ENCODE measurements at regions not wholly inside any gene's neighbourhood (a gene's known extent, or its start where the extent isn't known, plus 50 kb on each side); places are given as distances from the start of the nearest gene placed in this dataset.

GRCh38 chr13:111568290-111568689, 247.8 kb downstream of the TEX29 start:
- H3K9me1 ChIP-seq (ENCODE audit: control insufficient read depth, extremely low read depth, insufficient read depth, low read length): no peaks in the 10 kb centered on the region
- no peaks in the 10 kb centered on the region for H3K79me2 ChIP-seq (ENCODE audit: control insufficient read depth, insufficient read depth, low read length)
- H3K9me3 ChIP-seq (ENCODE audit: control insufficient read depth, low read depth, low read length): peaks cover 9% of the 10 kb centered on the region
- no peak overlapping the region for H3K27ac ChIP-seq (ENCODE audit: control insufficient read depth, insufficient read depth, low read length)
- no peaks in the 10 kb centered on the region for H3K4me1 ChIP-seq (ENCODE audit: control insufficient read depth, extremely low read depth, insufficient read depth, low read length)
- H3K36me3 ChIP-seq (ENCODE audit: control insufficient read depth in 2 of 2, extremely low read depth in 1 of 2, insufficient read depth in 2 of 2, low read length in 2 of 2): no peaks in the 10 kb centered on the region
- no peaks in the 10 kb centered on the region for H3K27me3 ChIP-seq (ENCODE audit: control insufficient read depth, extremely low read depth, insufficient read depth, low read length)
- DNase-seq (ENCODE audit: low read depth, low spot score): no peak
- H3K4me2 ChIP-seq (ENCODE audit: control insufficient read depth, extremely low read depth, insufficient read depth, low read depth, low read length): no peak overlapping the region
- FAIRE-seq: no peak
- no peaks in the 10 kb centered on the region for H4K20me1 ChIP-seq (ENCODE audit: control insufficient read depth, extremely low read depth, insufficient read depth, low read length)
- H2AFZ ChIP-seq (ENCODE audit: control insufficient read depth, low read length): no peak overlapping the region
- dilution Hi-C loops (cut with MboI; ENCODE audit: extremely low pct_ligation_motif_present, low sequenced_read_pairs): no loop called here
- no peak for TF ChIP-seq CTCF (optimal IDR thresholded peaks at IDR 0.05 in 1 of 3, IDR thresholded peaks at IDR 0.05 in 1 of 3, conservative IDR thresholded peaks at IDR 0.05 in 1 of 3; ENCODE audit: extremely low read depth in 1 of 3, insufficient read depth in 2 of 3, low read length in 3 of 3)
- no peak for TF ChIP-seq EZH2 (IDR thresholded peaks at IDR 0.05; ENCODE audit: low read length)
- no peak overlapping the region for H3K4me3 ChIP-seq (ENCODE audit: control insufficient read depth in 2 of 3, extremely low read depth in 1 of 3, insufficient read depth in 2 of 3, low read depth in 1 of 3, low read length in 3 of 3)
- no peak overlapping the region for H3K9ac ChIP-seq (ENCODE audit: control insufficient read depth, extremely low read depth, insufficient read depth, low read length)

DNA sequence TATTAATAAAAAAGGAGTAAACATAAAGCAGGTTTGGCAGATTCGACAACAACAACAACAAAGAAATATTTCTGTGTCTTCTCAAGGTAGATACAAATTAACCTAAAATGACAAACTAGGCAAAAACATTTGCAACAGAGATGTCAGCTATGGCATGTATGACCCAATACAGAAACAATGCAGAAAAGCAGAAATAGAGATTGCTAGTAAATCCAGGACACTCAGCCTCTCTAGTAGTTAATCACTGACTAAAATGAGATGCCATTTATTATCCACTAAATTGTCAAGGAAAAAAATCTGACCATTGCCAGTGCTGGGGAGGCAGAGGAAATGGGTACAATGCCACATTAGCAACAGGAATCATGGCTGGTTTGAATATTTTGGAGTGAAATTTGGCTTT, 250.5 kb downstream of the TEX29 start:
- no peak overlapping the region for H3K4me2 ChIP-seq (ENCODE audit: control insufficient read depth, extremely low read depth, insufficient read depth, low read depth, low read length)
- dilution Hi-C loops (cut with MboI; ENCODE audit: extremely low pct_ligation_motif_present, low sequenced_read_pairs): no loop called here
- H3K9me3 ChIP-seq (ENCODE audit: control insufficient read depth, low read depth, low read length): peaks cover 9% of the 10 kb centered on the region
- no peaks in the 10 kb centered on the region for H3K36me3 ChIP-seq (ENCODE audit: control insufficient read depth in 2 of 2, extremely low read depth in 1 of 2, insufficient read depth in 2 of 2, low read length in 2 of 2)
- TF ChIP-seq EZH2 (IDR thresholded peaks at IDR 0.05; ENCODE audit: low read length) (no peak), CTCF (optimal IDR thresholded peaks at IDR 0.05 in 1 of 3, IDR thresholded peaks at IDR 0.05 in 1 of 3, conservative IDR thresholded peaks at IDR 0.05 in 1 of 3; ENCODE audit: extremely low read depth in 1 of 3, insufficient read depth in 2 of 3, low read length in 3 of 3) (no peak)
- no peak overlapping the region for H3K27ac ChIP-seq (ENCODE audit: control insufficient read depth, insufficient read depth, low read length)
- H3K4me3 ChIP-seq (ENCODE audit: control insufficient read depth in 2 of 3, extremely low read depth in 1 of 3, insufficient read depth in 2 of 3, low read depth in 1 of 3, low read length in 3 of 3): no peak overlapping the region
- no peak overlapping the region for H2AFZ ChIP-seq (ENCODE audit: control insufficient read depth, low read length)
- DNase-seq (ENCODE audit: low read depth, low spot score) (no peak), FAIRE-seq (no peak)
- H3K9me1 ChIP-seq (ENCODE audit: control insufficient read depth, extremely low read depth, insufficient read depth, low read length): no peaks in the 10 kb centered on the region
- H3K9ac ChIP-seq (ENCODE audit: control insufficient read depth, extremely low read depth, insufficient read depth, low read length): no peak overlapping the region
- H3K79me2 ChIP-seq (ENCODE audit: control insufficient read depth, insufficient read depth, low read length): no peaks in the 10 kb centered on the region
- no peaks in the 10 kb centered on the region for H4K20me1 ChIP-seq (ENCODE audit: control insufficient read depth, extremely low read depth, insufficient read depth, low read length)
- no peaks in the 10 kb centered on the region for H3K27me3 ChIP-seq (ENCODE audit: control insufficient read depth, extremely low read depth, insufficient read depth, low read length)
- H3K4me1 ChIP-seq (ENCODE audit: control insufficient read depth, extremely low read depth, insufficient read depth, low read length): no peaks in the 10 kb centered on the region

All from keratinocyte (primary cell).